A549 (cell line): ENCODE measurements at regions not wholly inside any gene's neighbourhood (a gene's known extent, or its start where the extent isn't known, plus 50 kb on each side); places are given as distances from the start of the nearest gene placed in this dataset.

ENCODE experiments used
- ATAC-seq, 2 experiments: fragments of 200-7000 bp in 1 of 2; fragments of >200 bp in 1 of 2; cut with Nextera tagmentation in 1 of 2; cut with Tn5 transposase in 1 of 2; 3 replicates each; pipeline versions ENCODE4 v1.8.0 to v1.9.1; 2018 to 2020; ENCODE audit warnings: mild to moderate bottlenecking in 1 of 2, moderate library complexity in 1 of 2
- CTCF ChIA-PET: fragments of 300-600 bp; sonication (Branson Sonifier 250); formaldehyde crosslinking; extraction: SDS; loops from one replicate; lab custom pipeline; 2021; ENCODE audit warnings: antibody characterized with exemption, inconsistent platforms; lab: Yijun Ruan, JAX
- POLR2A ChIA-PET: fragments of 350-600 bp; formaldehyde crosslinking; extraction: SDS; loops from one replicate; lab custom pipeline; 2021; ENCODE audit warnings: antibody characterized with exemption, inconsistent platforms; lab: Yijun Ruan, JAX
- DNase-seq, 2 experiments: peaks; one replicate each; pipeline versions ENCODE4 v3.0.0 to v3.0.0-alpha.2; 2011 to 2016; ENCODE audit warnings: low read depth in 1 of 2, low spot score in 1 of 2
- FAIRE-seq: peaks from 2 replicates; lab custom pipeline; 2011; peaks lifted over from hg19 to GRCh38; lab: Jason Lieb, UNC
- H3K27ac ChIP-seq, 2 experiments: fragments of >200 bp; sonication (Bioruptor Twin); formaldehyde crosslinking; 3 replicates each; pipeline ENCODE4 v1.5.1; 2016 to 2017
- H3K4me1 ChIP-seq: fragments of >200 bp; sonication (Bioruptor Twin); formaldehyde crosslinking; 3 replicates; pipeline ENCODE4 v1.6.1; 2016
- H3K4me2 ChIP-seq: fragments of >200 bp; sonication (Bioruptor Twin); formaldehyde crosslinking; 3 replicates; pipeline ENCODE4 v1.6.1; 2016
- H3K4me3 ChIP-seq: fragments of >200 bp; sonication (Bioruptor Twin); formaldehyde crosslinking; 3 replicates; pipeline ENCODE4 v1.5.1; 2016
- H3K9me3 ChIP-seq: fragments of >200 bp; sonication (Bioruptor Twin); formaldehyde crosslinking; 3 replicates; pipeline ENCODE4 v1.6.1; 2016
- ATOH8 ChIP-seq: fragments of 250-450 bp; sonication (Bioruptor Pico); IDR thresholded peaks from 2 replicates; pipeline ENCODE4 v1.5.0; 2020; ENCODE audit warnings: low read depth, mild to moderate bottlenecking, moderate library complexity
- CHD4 ChIP-seq: fragments of 200-600 bp; sonication (generic); IDR thresholded peaks from 2 replicates; pipeline ENCODE4 v1.6.1; 2016; ENCODE audit warnings: antibody characterized with exemption, mild to moderate bottlenecking, borderline replicate concordance
- FOSL2 ChIP-seq, 2 experiments: fragments of 450-650 bp in 1 of 2; fragments of >200 bp in 1 of 2; sonication (Bioruptor Twin) in 1 of 2; formaldehyde crosslinking; IDR thresholded peaks; 2 replicates each; pipeline versions ENCODE4 v1.5.0 to v1.6.1; 2016 to 2020; ENCODE audit warnings: mild to moderate bottlenecking in 1 of 2, moderate library complexity in 1 of 2
- FOXS1 ChIP-seq: fragments of 250-450 bp; sonication (Bioruptor Pico); IDR thresholded peaks from 2 replicates; pipeline ENCODE4 v1.5.0; 2020; ENCODE audit warnings: mild to moderate bottlenecking, moderate library complexity
- GATA3 ChIP-seq: IDR thresholded peaks from 2 replicates; pipeline ENCODE4 v1.6.1; 2012; ENCODE audit warnings: borderline replicate concordance
- HEYL ChIP-seq: fragments of 250-450 bp; sonication (Bioruptor Pico); IDR thresholded peaks from 2 replicates; pipeline ENCODE4 v1.8.0; 2021; ENCODE audit warnings: mild to moderate bottlenecking, moderate library complexity
- HOXA7 ChIP-seq: fragments of 250-450 bp; sonication (Bioruptor Pico); IDR thresholded peaks from 2 replicates; pipeline ENCODE4 v1.5.0; 2020; ENCODE audit warnings: mild to moderate bottlenecking, moderate library complexity
- JUN ChIP-seq, 2 experiments: fragments of >200 bp; sonication (Bioruptor Twin); formaldehyde crosslinking; IDR thresholded peaks; 2 replicates in 1 of 2; 3 replicates in 1 of 2; pipeline ENCODE4 v1.6.1; 2016 to 2017
- JUNB ChIP-seq: fragments of >200 bp; sonication (Bioruptor Twin); formaldehyde crosslinking; IDR thresholded peaks from 2 replicates; pipeline ENCODE4 v1.6.1; 2016
- KDM5A ChIP-seq: fragments of 200-600 bp; sonication (generic); IDR thresholded peaks from 2 replicates; pipeline ENCODE4 v1.6.1; 2016; ENCODE audit warnings: antibody characterized with exemption, mild to moderate bottlenecking
- MAFK ChIP-seq: fragments of 450-650 bp; IDR thresholded peaks from 2 replicates; pipeline ENCODE4 v1.6.1; 2014; ENCODE audit not compliant: partially characterized antibody
- NFE2L2 ChIP-seq: fragments of 150-350 bp; conservative IDR thresholded peaks from 2 replicates; pipeline ENCODE4 v1.6.1; 2014; ENCODE audit warnings: low read length
- NR3C1 ChIP-seq: fragments of >200 bp; sonication (Bioruptor Twin); formaldehyde crosslinking; IDR thresholded peaks from 3 replicates; pipeline ENCODE4 v1.6.1; 2017
- POLR2A ChIP-seq: IDR thresholded peaks from 2 replicates; pipeline ENCODE4 v1.6.1; 2012; ENCODE audit warnings: mild to moderate bottlenecking, low read length
- ZFP36 ChIP-seq: fragments of 450-650 bp; IDR thresholded peaks from 2 replicates; pipeline ENCODE4 v1.6.1; 2014; ENCODE audit warnings: borderline replicate concordance; ENCODE audit not compliant: partially characterized antibody
- ZNF302 ChIP-seq: fragments of 250-450 bp; sonication (Bioruptor Pico); IDR thresholded peaks from 2 replicates; pipeline ENCODE4 v1.9.0; 2021; ENCODE audit warnings: inconsistent platforms, mild to moderate bottlenecking, moderate library complexity
- WGBS: methylation state at CpG from one replicate; pipeline ENCODE4 v1.1.6; 2017; ENCODE audit errors: missing lambda C conversion rate; 5-methylcytosine and 5-hydroxymethylcytosine counted together
- TF ChIP-seq, protein P1 (sequence below): fragments of 200-600 bp; sonication (generic); IDR thresholded peaks from 2 replicates; pipeline ENCODE4 v1.6.1; 2016; ENCODE audit warnings: antibody characterized with exemption, mild to moderate bottlenecking, moderate library complexity

GRCh38 chr7:28882869-28883470 lies 75.2 kb downstream of the TRIL start:
- H3K4me2 ChIP-seq: no peak overlapping the region
- no peaks in the 10 kb centered on the region for H3K9me3 ChIP-seq
- ChIA-PET CTCF (interaction anchor here (1.0 to 3.1 kb wide), 3 partner anchors 28 to 584 kb away, joined by 3 to 9 read pairs (median 5); no protein-coding TSS in a partner anchor), POLR2A (no interaction called here)
- TF ChIP-seq ZFP36 (no peak), FOSL2 (IDR thresholded peaks at IDR 0.05) (no peak), FOSL2 (CRISPR knock-in tag; IDR thresholded peaks at IDR 0.05) (no peak), NR3C1 (no peak)
- no peak overlapping the region for H3K4me3 ChIP-seq
- FAIRE-seq (no peak), ATAC-seq (no peak), DNase-seq (no peak)
- 5% methylated on average over 3 of the region's 3 CpGs for WGBS
- no peak overlapping the region for H3K27ac ChIP-seq
- no peaks in the 10 kb centered on the region for H3K4me1 ChIP-seq

GRCh38 chr7:28879105-28879504 lies 79.0 kb downstream of the TRIL start:
- Histone ChIP-seq H3K27ac (no peak overlapping the region), H3K9me3 (no peaks in the 10 kb centered on the region), H3K4me3 (no peak overlapping the region), H3K4me1 (no peaks in the 10 kb centered on the region), H3K4me2 (no peak overlapping the region)
- ChIA-PET CTCF (no interaction called here), POLR2A (no interaction called here)
- TF ChIP-seq KDM5A: no peak
- TF ChIP-seq CHD4: no peak
- TF ChIP-seq HEYL: no peak
- no peak for TF ChIP-seq JUN (IDR thresholded peaks at IDR 0.05)
- FAIRE-seq: no peak
- no peak for ATAC-seq
- no peak for DNase-seq
- 37% methylated on average over 2 of the region's 2 CpGs for WGBS

DNA sequence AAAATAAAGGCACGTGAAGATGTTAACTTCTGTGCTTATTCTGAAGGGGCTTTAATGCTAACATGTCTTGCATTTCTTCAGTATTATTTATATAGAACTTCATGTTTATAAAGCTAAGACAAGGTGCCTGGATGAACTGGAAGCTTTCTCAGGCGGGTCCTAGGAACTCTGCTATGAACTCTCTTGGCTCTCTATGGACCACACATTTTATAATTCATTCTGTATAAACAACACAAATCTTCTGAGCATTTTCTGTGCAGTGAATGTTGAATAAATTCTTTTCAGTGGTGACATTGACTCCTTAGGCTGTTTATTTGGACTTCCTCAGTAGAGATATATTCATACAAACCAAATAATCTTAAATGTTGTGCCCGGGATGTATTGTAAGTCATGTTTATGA lies 79.6 kb downstream of the TRIL start:
- ChIA-PET POLR2A (no interaction called here), CTCF (no interaction called here)
- no peak overlapping the region for H3K4me2 ChIP-seq
- no peaks in the 10 kb centered on the region for H3K4me1 ChIP-seq
- TF ChIP-seq ZNF302 (CRISPR knock-in tag) (no peak), MAFK (no peak), JUN (IDR thresholded peaks at IDR 0.05) (no peak), NFE2L2 (no peak), JUNB (no peak), POLR2A (no peak), ATOH8 (CRISPR knock-in tag) (no peak), HOXA7 (CRISPR knock-in tag) (no peak), HEYL (no peak), GATA3 (no peak), FOXS1 (CRISPR knock-in tag) (no peak)
- TF ChIP-seq, protein P1, sequence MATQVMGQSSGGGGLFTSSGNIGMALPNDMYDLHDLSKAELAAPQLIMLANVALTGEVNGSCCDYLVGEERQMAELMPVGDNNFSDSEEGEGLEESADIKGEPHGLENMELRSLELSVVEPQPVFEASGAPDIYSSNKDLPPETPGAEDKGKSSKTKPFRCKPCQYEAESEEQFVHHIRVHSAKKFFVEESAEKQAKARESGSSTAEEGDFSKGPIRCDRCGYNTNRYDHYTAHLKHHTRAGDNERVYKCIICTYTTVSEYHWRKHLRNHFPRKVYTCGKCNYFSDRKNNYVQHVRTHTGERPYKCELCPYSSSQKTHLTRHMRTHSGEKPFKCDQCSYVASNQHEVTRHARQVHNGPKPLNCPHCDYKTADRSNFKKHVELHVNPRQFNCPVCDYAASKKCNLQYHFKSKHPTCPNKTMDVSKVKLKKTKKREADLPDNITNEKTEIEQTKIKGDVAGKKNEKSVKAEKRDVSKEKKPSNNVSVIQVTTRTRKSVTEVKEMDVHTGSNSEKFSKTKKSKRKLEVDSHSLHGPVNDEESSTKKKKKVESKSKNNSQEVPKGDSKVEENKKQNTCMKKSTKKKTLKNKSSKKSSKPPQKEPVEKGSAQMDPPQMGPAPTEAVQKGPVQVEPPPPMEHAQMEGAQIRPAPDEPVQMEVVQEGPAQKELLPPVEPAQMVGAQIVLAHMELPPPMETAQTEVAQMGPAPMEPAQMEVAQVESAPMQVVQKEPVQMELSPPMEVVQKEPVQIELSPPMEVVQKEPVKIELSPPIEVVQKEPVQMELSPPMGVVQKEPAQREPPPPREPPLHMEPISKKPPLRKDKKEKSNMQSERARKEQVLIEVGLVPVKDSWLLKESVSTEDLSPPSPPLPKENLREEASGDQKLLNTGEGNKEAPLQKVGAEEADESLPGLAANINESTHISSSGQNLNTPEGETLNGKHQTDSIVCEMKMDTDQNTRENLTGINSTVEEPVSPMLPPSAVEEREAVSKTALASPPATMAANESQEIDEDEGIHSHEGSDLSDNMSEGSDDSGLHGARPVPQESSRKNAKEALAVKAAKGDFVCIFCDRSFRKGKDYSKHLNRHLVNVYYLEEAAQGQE: no peak
- H3K9me3 ChIP-seq: no peaks in the 10 kb centered on the region
- H3K4me3 ChIP-seq: no peak overlapping the region
- ATAC-seq: no peak
- no peak overlapping the region for H3K27ac ChIP-seq
- no peak for DNase-seq
- WGBS: 15% methylated on average over 3 of the region's 3 CpGs
- no peak for FAIRE-seq
